ENCODE measurements at regions not wholly inside any gene's neighbourhood (a gene's known extent, or its start where the extent isn't known, plus 50 kb on each side); places are given as distances from the start of the nearest gene placed in this dataset.

GRCh38 chr18:5596585-5596984 lies 52.8 kb upstream of the EPB41L3 start:
- peaks cover 7% of the 10 kb centered on the region for H3K9me3 ChIP-seq (ENCODE audit: control insufficient read depth, insufficient read depth, low read length)
- intact Hi-C loops (cut with micrococcal nuclease), result no loop called here
- no peaks in the 10 kb centered on the region for H3K36me3 ChIP-seq (ENCODE audit: control insufficient read depth, insufficient read depth, low read length)
- Mint-ChIP-seq H3K4me1 (no peaks in the 10 kb centered on the region), H3K27ac (no peak overlapping the region), H3K27me3 (ENCODE audit: low read depth in 2 of 2) (peaks cover 0 to 3% of the 10 kb centered on the region in 2 donors), H3K9me3 (peaks cover 0 to 2% of the 10 kb centered on the region in 2 donors), H3K4me3 (no peak overlapping the region), H3K36me3 (no peaks in the 10 kb centered on the region)
- H3K4me1 ChIP-seq (ENCODE audit: control insufficient read depth, insufficient read depth, low read length), result no peaks in the 10 kb centered on the region
- DNase-seq (no peak), ATAC-seq (no peak)
- H3K4me3 ChIP-seq (ENCODE audit: low read length), result no peak overlapping the region
- H3K27me3 ChIP-seq (ENCODE audit: control insufficient read depth, insufficient read depth, low read length), result peaks cover 2% of the 10 kb centered on the region
- no CpG with 5 or more reads among the region's 2 CpGs for WGBS (ENCODE audit: insufficient coverage)
- H3K27ac ChIP-seq (ENCODE audit: low read length), result no peak overlapping the region
- TF ChIP-seq CTCF (IDR thresholded peaks at IDR 0.05), result no peak
